ENCODE measurements at regions not wholly inside any gene's neighbourhood (a gene's known extent, or its start where the extent isn't known, plus 50 kb on each side); places are given as distances from the start of the nearest gene placed in this dataset.
A peak's percentile ranks its signal among the peaks of the same experiment; 100 is the strongest.

DNA sequence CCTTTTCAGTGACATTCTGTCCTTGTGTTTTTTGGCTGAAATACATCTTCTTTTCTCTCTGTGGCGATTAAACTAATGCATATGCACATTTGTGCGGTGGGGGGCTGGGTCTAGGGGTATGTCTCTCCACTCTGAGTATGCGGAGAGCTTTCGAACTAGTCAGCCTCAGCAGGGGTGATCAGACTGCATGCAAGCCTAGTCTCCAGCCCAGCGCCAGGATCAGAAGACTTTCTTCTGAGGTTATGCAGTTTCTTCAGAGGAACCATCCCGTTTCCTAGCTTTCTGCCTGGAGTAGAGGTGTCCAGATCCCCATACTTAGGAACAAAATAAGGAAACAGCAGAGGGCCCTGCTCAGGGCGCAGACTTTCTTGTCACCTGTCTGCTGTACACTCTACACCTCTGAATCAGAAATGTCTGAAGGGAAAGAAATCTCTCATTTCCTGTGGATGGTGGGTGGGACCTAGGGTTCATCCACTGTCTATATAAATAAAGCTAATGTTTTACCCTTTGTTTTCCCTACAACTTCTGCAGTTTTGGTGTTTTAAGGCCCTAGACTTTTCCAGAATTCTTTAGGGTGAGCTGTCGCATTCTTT, 230.4 kb downstream of the ABHD5 start:
- no peak overlapping the region for H3K4me3 ChIP-seq (replicated peaks; ENCODE audit: low read depth, low read length)
- DNase-seq (ENCODE audit: low read depth), result no peak
- TF ChIP-seq, protein P1, sequence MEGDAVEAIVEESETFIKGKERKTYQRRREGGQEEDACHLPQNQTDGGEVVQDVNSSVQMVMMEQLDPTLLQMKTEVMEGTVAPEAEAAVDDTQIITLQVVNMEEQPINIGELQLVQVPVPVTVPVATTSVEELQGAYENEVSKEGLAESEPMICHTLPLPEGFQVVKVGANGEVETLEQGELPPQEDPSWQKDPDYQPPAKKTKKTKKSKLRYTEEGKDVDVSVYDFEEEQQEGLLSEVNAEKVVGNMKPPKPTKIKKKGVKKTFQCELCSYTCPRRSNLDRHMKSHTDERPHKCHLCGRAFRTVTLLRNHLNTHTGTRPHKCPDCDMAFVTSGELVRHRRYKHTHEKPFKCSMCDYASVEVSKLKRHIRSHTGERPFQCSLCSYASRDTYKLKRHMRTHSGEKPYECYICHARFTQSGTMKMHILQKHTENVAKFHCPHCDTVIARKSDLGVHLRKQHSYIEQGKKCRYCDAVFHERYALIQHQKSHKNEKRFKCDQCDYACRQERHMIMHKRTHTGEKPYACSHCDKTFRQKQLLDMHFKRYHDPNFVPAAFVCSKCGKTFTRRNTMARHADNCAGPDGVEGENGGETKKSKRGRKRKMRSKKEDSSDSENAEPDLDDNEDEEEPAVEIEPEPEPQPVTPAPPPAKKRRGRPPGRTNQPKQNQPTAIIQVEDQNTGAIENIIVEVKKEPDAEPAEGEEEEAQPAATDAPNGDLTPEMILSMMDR (IDR thresholded peaks at IDR 0.05; ENCODE audit: low read length, missing control alignments), result no peak

GRCh38 chr3:43922374-43922773, 231.6 kb downstream of the ABHD5 start:
- H3K4me3 ChIP-seq (replicated peaks; ENCODE audit: low read depth, low read length), result no peak overlapping the region
- TF ChIP-seq, protein P1 (IDR thresholded peaks at IDR 0.05; ENCODE audit: low read length, missing control alignments), result no peak

DNA sequence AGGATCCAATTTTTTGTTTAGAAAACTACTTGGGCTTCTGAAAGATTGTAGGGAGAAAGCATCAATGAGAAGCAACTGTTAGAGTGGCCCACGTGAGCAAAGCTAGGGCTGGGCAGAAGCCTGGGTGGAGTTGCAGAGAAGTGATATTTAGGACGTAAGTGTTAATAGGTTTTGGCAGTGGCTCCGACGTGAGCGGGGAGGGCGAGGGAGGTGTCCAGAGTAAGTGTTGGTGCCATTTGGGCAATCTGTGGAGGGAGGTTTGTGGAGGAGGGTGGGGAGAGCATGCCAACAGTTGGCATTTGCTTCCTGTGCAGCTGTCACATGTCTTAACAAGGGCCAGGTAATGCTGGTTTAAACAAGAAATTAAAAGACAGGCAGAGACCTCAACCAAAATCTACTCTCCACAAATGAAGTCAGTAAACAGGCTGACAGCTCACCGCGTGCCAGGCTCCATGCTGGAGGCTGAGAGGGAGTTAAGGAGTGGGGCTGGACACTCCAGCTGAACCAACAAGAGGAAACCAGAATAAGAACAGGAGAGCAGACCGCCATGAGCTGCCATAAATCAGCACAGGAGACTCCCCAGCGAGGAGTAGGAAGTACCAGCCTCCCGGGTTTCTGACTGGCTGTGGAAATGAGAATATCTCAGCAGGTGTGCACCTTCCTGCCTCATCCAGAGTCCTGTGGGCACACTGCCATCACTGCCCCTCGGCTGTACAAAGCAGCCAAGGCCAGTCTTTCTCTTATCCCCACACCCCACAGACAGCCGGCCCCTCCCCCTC, 232.6 kb downstream of the ABHD5 start:
- H3K4me3 ChIP-seq (replicated peaks; ENCODE audit: low read depth, low read length), result no peak overlapping the region
- TF ChIP-seq, protein P1 (IDR thresholded peaks at IDR 0.05; ENCODE audit: low read length, missing control alignments), result no peak
- DNase-seq (ENCODE audit: low read depth), result no peak

More at GRCh38 chr3:43922374-43922773, 231.6 kb downstream of the ABHD5 start:
- no peak for DNase-seq (ENCODE audit: low read depth)

GRCh38 chr3:43926055-43926454, 235.3 kb downstream of the ABHD5 start:
- TF ChIP-seq, protein P1 (IDR thresholded peaks at IDR 0.05; ENCODE audit: low read length, missing control alignments), result no peak
- no peak overlapping the region for H3K4me3 ChIP-seq (replicated peaks; ENCODE audit: low read depth, low read length)
- DNase-seq (ENCODE audit: low read depth), result no peak

DNA sequence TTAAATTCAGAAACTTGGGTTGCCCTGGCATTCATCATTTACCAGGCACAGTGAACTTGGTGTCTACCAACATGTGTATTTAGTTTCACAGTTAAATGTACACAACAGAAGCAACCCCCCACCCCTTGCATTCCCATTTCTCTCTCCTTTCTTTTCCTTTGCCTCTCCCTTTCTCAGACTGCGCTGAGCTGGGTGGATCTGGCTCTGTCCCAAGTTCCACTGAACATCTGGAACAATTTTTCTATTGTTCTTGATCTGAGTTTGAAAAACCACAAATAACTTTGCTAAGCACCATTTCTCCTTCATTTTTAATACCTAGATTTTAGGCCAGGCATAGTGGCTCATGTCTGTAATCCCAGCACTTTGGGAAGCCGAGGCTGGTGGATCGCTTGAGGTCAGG, 242.2 kb downstream of the ABHD5 start:
- TF ChIP-seq, protein P1 (IDR thresholded peaks at IDR 0.05; ENCODE audit: low read length, missing control alignments), result no peak
- peak; percentile 57 for DNase-seq (ENCODE audit: low read depth)
- H3K4me3 ChIP-seq (replicated peaks; ENCODE audit: low read depth, low read length), result no peak overlapping the region

DNA sequence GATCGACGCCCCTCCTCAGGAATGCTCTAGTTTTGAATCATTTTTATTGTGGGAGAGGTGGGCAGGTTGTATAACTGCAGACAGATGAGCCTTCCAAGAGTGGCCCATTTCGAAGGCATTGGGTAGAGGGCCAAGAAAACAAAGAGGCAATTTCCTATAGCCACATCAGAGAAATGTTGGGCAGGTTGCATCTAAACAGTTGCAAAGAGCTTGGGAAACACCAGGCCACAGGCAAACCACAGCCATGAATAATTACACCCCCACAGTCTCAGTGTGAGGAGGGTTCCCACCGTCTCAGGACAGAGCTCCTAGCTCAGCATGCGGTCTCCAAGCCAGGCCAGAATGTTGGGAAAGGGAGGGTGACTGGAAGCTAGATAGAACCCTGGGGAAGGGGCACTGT, 257.3 kb downstream of the ABHD5 start:
- DNase-seq (ENCODE audit: low read depth), result no peak
- no peak overlapping the region for H3K4me3 ChIP-seq (replicated peaks; ENCODE audit: low read depth, low read length)
- TF ChIP-seq, protein P1 (IDR thresholded peaks at IDR 0.05; ENCODE audit: low read length, missing control alignments), result no peak

All from fibroblast of pulmonary artery (primary cell).